ENCODE measurements at regions not wholly inside any gene's neighbourhood (a gene's known extent, or its start where the extent isn't known, plus 50 kb on each side); places are given as distances from the start of the nearest gene placed in this dataset.
"Not testable (repeated sequence)": the region's sequence is repeated elsewhere in the genome, so short reads cannot be mapped to it uniquely, and the experiment has no call there.

- DNase-seq (ENCODE audit: low spot score): no peak
Measured at GRCh38 chr3:104392327-104392726, 974.4 kb upstream of the ALCAM start.

GRCh38 chr3:104396974-104397669 is 969.6 kb upstream of the ALCAM start:
- peak; percentile 41 for DNase-seq (ENCODE audit: low spot score)

- DNase-seq (ENCODE audit: low spot score): no peak
Measured at GRCh38 chr3:104397713-104398112, 969.0 kb upstream of the ALCAM start.

GRCh38 chr3:104402902-104403301 is 963.8 kb upstream of the ALCAM start:
- DNase-seq (ENCODE audit: low spot score): no peak

GRCh38 chr3:104411757-104412156 is 955.0 kb upstream of the ALCAM start:
- no peak for DNase-seq (ENCODE audit: low spot score)

GRCh38 chr3:104412608-104413580 is 953.8 kb upstream of the ALCAM start:
- DNase-seq (ENCODE audit: low spot score): no peak

GRCh38 chr3:104428337-104428925 is 938.3 kb upstream of the ALCAM start:
- DNase-seq (ENCODE audit: low spot score): no peak

- no peak for DNase-seq (ENCODE audit: low spot score)
Measured at GRCh38 chr3:104429727-104430126, 937.0 kb upstream of the ALCAM start.

GRCh38 chr3:104436506-104436905 is 930.2 kb upstream of the ALCAM start:
- DNase-seq (ENCODE audit: low spot score): peak; percentile 21

GRCh38 chr3:104437131-104437750 is 929.5 kb upstream of the ALCAM start:
- DNase-seq (ENCODE audit: low spot score): peak; percentile 67

- peak; percentile 96 for DNase-seq (ENCODE audit: low spot score)
Measured at GRCh38 chr3:104437891-104438290, 928.8 kb upstream of the ALCAM start.

- DNase-seq (ENCODE audit: low spot score): peak; percentile 19
Measured at GRCh38 chr3:104438706-104439105, 928.0 kb upstream of the ALCAM start.

- DNase-seq (ENCODE audit: low spot score): not testable (repeated sequence)
Measured at GRCh38 chr3:104445252-104445919, 921.3 kb upstream of the ALCAM start.

- no peak for DNase-seq (ENCODE audit: low spot score)
Measured at GRCh38 chr3:104447681-104448080, 919.0 kb upstream of the ALCAM start.

GRCh38 chr3:104452697-104453096 is 914.0 kb upstream of the ALCAM start:
- no peak for DNase-seq (ENCODE audit: low spot score)

- DNase-seq (ENCODE audit: low spot score): no peak
Measured at GRCh38 chr3:104458657-104459056, 908.1 kb upstream of the ALCAM start.

- peak; percentile 86 for DNase-seq (ENCODE audit: low spot score)
Measured at GRCh38 chr3:104460477-104461406, 906.0 kb upstream of the ALCAM start.

GRCh38 chr3:104461431-104461830 is 905.3 kb upstream of the ALCAM start:
- DNase-seq (ENCODE audit: low spot score): no peak

GRCh38 chr3:104472221-104472620 is 894.5 kb upstream of the ALCAM start:
- DNase-seq (ENCODE audit: low spot score): no peak

- DNase-seq (ENCODE audit: low spot score): no peak
Measured at GRCh38 chr3:104474011-104474410, 892.7 kb upstream of the ALCAM start.

GRCh38 chr3:104503022-104503421 is 863.7 kb upstream of the ALCAM start:
- no peak for DNase-seq (ENCODE audit: low spot score)

Measured in pons (tissue), 1 donor.